Astrocyte (in vitro differentiated cells and primary cell): ENCODE measurements at regions not wholly inside any gene's neighbourhood (a gene's known extent, or its start where the extent isn't known, plus 50 kb on each side); places are given as distances from the start of the nearest gene placed in this dataset.

Experiments
- EZH2 ChIP-seq: IDR thresholded peaks from 2 replicates; pipeline ENCODE4 v1.6.1; 2012; ENCODE audit warnings: mild to moderate bottlenecking, low read length, inconsistent platforms; ENCODE audit not compliant: insufficient read depth
- TF ChIP-seq, protein P1 (sequence below): IDR thresholded peaks from 2 replicates; pipeline ENCODE4 v1.5.1; 2011; ENCODE audit warnings: low read depth, mild to moderate bottlenecking, inconsistent platforms, low read length, moderate library complexity; ENCODE audit not compliant: insufficient read depth

DNA sequence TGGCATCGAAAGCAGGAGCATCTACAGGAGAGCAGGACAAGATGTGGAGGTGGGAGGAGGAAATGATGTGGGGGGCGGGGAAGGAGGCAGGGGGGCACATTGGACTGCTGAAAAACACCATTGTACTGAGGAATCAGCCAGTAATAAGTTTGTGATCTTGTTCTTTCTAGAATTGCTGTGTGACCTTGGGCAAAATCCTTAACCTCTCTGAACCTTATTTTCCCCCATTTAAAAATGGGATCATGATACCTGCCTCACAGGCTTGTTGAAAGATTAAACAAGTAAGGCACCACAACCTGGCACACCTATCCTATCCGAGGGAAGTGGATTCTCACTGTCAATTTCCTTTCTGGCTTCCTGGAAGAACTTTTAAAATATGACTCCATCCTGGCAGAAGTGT is 56.9 kb upstream of the ARRDC4 start:
- TF ChIP-seq, protein P1, sequence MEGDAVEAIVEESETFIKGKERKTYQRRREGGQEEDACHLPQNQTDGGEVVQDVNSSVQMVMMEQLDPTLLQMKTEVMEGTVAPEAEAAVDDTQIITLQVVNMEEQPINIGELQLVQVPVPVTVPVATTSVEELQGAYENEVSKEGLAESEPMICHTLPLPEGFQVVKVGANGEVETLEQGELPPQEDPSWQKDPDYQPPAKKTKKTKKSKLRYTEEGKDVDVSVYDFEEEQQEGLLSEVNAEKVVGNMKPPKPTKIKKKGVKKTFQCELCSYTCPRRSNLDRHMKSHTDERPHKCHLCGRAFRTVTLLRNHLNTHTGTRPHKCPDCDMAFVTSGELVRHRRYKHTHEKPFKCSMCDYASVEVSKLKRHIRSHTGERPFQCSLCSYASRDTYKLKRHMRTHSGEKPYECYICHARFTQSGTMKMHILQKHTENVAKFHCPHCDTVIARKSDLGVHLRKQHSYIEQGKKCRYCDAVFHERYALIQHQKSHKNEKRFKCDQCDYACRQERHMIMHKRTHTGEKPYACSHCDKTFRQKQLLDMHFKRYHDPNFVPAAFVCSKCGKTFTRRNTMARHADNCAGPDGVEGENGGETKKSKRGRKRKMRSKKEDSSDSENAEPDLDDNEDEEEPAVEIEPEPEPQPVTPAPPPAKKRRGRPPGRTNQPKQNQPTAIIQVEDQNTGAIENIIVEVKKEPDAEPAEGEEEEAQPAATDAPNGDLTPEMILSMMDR: no peak
- no peak for TF ChIP-seq EZH2
